ENCODE measurements at regions not wholly inside any gene's neighbourhood (a gene's known extent, or its start where the extent isn't known, plus 50 kb on each side); places are given as distances from the start of the nearest gene placed in this dataset.

DNA sequence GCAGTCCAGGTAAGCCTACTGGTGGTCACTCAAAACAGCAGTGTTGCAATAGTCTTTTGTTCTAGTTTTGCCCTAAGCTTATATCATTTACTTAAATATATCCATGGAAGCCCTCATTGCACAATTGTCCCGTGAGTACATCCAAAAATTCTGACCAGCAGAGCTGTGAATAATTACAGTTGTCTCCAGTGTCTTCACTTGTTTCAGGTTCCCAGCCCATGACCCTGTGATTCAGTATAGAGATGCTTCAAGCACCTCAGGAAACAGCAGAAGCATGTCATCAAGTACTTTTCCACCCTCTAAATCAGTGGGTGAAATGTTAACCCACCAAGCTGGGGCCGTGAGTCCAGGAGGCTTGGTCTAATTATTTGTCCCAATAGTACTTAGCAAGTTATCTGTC lies 214.9 kb upstream of the RPS6KA3 start:
- intact Hi-C loops (cut with micrococcal nuclease): no loop called here

- intact Hi-C loops (cut with micrococcal nuclease): no loop called here
Observed at GRCh38 chrX:20479896-20480295, 213.2 kb upstream of the RPS6KA3 start.

GRCh38 chrX:20479048-20479447 lies 212.3 kb upstream of the RPS6KA3 start:
- intact Hi-C loops (cut with micrococcal nuclease): no loop called here

DNA sequence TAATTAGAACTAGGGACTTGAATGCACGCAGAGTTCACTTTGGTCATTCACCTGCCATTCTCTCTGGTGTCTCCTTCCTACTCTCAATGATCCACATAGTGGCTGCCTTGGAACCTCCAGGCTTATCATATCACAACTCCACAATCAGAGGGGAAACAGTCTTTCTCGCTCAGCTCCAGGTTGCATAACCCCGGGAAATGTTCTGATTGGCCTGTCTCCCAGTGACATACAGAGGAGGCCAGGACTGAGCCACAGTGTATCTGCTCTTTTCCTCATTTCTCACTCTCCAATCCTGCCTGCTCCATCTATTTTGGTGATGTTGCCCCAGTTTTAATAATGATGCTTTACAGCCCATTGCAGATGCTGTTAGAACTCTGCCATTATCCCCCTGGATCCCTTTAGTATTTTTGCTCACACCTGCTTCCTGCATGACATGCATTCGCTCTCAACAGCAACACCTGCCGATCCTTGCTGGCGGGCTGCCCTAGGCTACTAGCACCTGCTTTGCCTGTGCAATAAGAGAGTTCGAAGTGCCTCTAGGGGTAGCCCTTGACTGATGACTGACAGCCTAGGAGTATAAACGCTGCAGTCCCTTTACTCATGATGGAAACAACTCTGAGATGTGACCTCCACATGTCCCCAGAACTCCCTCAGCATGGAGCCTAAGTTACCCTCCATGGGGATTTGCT lies 211.3 kb upstream of the RPS6KA3 start:
- intact Hi-C loops (cut with micrococcal nuclease): no loop called here

DNA sequence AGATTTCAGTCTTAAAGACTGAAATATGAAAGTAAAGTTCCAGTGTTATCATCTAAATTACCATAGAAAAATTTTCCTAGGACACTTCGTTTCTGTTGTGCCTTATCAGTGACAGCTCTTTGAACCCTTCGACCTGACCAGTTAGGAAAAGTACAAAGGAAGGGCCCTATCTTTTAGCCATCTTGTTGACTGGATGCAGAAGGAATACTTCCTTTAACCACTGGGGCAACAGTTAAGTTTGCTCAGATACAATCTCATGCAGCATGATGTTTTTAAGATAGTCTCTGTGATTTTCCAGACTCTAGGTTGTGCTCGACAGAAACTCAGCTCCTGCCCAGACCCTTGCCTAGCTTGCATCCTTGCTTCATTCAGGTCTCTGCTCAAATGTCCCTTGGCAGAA lies 210.5 kb upstream of the RPS6KA3 start:
- intact Hi-C loops (cut with micrococcal nuclease): no loop called here

DNA sequence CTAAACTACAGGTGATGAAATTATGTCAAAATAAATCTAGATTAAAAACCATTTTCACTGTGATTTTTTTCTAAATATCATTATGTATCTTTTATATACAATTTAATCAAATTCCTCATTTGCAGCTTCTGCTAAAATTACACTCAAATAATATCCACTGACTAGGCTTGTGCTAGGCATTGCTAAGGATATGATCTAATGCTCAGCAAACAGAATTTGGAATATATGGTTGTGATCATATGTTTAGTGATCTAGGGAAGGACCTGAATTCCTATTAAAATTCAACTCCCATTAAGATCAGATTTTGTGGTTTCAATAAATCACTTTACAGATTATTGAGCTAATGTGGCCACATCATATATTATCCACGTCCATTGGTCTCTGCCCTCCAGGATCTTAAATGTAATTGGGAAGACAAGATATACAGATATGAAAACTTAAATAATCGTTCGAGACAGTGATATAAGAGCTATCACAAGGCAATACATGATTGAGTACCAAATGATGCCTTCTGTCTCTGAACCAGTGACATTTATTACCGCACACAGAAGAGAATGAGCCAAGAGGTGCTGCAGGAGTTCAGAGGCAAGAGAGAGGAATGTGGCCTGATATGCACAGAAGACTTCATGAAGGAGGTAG lies 206.0 kb upstream of the RPS6KA3 start:
- intact Hi-C loops (cut with micrococcal nuclease): no loop called here

DNA sequence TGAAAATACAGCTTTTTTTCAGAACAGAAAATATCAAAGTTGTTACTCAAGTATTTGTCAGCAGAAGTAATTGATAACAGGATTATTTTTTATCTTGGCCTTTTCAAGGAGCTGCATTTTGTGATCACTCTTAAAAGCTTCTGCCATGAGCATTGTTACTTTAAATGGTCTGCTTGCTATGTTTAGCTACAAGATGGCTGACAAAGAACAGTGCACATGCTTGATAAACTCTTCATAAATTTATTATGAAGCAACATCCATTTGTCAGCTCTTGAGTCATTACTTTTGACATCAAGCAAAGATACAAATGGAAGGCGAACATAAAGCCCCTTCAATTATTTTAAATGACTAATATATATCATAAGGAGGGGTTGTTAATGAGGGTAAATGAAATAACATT lies 205.4 kb upstream of the RPS6KA3 start:
- intact Hi-C loops (cut with micrococcal nuclease): no loop called here

DNA sequence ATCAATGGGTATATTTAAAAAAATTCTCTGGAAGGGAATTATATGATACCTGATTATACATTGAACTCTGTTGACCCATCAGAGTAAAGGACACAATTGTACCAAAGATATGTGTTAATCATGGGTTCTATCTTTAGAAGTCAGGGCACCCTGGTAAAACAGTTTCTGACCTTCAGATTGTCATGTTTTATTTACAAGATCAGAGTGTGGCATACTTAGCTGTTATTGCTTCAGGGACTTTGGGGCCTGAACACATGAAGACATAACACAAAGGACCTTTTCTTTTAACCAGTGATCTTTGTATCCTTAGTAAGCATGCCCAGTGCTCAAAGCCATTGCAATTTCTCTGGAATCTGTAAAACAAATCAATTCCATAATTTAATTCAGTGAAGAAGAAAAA lies 204.8 kb upstream of the RPS6KA3 start:
- intact Hi-C loops (cut with micrococcal nuclease): no loop called here

- intact Hi-C loops (cut with micrococcal nuclease): loop anchor here (1.0 kb wide), 1 partner anchor 11 kb away; no protein-coding TSS in a partner anchor
Observed at GRCh38 chrX:20463296-20464075, 196.8 kb upstream of the RPS6KA3 start.

GRCh38 chrX:20461576-20461975 lies 194.9 kb upstream of the RPS6KA3 start:
- intact Hi-C loops (cut with micrococcal nuclease): no loop called here

GRCh38 chrX:20461002-20461401 lies 194.3 kb upstream of the RPS6KA3 start:
- intact Hi-C loops (cut with micrococcal nuclease): no loop called here

DNA sequence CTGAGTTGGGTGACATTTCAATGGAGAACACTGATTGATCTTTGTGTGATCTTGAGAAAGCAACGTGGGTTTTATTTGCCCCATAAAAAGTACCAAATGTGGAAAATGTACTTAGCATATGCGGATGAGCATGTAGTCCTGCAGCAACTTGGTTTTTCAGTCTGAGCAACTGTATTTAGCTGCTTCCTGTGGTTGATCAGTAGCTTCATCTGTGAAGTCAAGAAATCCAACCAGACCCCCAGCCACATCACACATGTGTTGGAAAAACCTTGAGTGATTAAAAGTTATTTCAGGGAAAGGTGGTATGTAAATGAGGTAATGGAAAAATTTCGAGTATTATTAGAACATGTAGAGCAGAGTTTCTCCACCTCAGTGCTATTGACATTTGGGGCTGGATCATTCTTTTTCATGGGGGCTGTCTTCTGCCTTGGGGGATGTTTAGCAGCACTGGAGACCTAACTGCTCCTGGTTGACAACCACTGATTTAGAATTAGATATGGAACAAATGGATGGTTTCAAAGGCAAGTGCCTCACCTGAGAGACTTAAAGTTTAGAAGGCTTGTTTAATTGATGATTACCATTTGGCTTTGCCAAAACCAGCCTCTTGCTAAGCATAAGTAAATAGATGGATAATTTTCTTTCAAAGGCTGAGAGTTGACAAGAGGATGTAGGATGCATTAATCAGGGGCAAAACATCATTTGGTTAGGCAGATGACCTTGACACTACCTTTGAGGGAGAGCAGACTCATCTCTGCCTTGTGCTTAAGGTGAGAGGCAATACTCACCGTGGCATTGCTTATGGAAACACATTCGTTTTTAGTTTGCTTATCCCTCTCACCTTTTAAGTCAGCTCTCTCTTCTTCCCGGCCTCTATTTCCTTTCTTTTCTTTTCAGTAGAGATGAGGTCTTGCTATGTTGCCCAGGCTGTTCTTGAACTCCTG lies 193.0 kb upstream of the RPS6KA3 start:
- intact Hi-C loops (cut with micrococcal nuclease): no loop called here

- intact Hi-C loops (cut with micrococcal nuclease): no loop called here
Observed at GRCh38 chrX:20456971-20457370, 190.3 kb upstream of the RPS6KA3 start.

GRCh38 chrX:20455001-20455400 lies 188.3 kb upstream of the RPS6KA3 start:
- intact Hi-C loops (cut with micrococcal nuclease): loop anchor here (2.0 kb wide), 1 partner anchor 70 kb away; no protein-coding TSS in a partner anchor

DNA sequence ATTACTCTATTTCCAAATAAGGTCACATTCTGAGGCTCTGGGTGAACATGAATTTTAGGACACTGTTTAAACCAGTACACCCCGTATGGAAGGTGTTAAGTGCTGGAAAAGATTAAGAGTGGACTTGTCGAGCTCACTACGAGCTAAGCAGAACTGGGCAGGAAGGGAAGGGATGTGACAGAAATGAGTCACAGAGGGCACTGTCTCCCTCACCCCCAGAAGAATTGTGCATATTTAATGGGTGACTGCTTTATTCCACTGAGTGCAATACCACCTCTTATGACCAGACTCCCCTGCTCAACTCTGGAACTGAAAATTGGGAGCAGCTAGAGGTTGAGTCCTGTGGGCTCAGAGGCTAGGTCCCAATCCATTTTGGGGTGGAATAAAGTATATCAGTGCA lies 187.4 kb upstream of the RPS6KA3 start:
- intact Hi-C loops (cut with micrococcal nuclease): loop anchor here (2.0 kb wide), 1 partner anchor 71 kb away; no protein-coding TSS in a partner anchor

DNA sequence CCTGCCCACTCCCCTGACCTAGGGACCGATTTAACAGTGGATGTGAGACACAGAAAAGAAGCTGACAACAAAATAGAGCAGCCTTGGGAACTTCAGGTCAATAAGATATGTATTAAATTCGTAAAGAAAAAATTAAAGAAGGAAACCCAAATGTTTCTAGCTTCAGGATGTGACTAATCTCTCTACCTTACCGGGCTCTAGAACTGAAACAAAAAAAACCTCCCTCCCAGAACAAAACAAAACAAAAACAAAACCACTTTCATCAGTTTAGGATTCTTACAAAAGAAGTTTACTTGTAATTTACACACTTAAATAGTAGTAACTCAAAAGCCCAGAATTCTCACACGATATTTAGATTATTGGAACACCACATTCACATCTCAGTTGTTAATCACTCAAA lies 185.8 kb upstream of the RPS6KA3 start:
- intact Hi-C loops (cut with micrococcal nuclease): loop anchor here (1.0 to 2.0 kb wide), 4 partner anchors 11 to 64 kb away; no protein-coding TSS in a partner anchor

- intact Hi-C loops (cut with micrococcal nuclease): loop anchor here (1.0 to 2.0 kb wide), 4 partner anchors 11 to 65 kb away; no protein-coding TSS in a partner anchor
Observed at GRCh38 chrX:20451929-20452328, 185.2 kb upstream of the RPS6KA3 start.

DNA sequence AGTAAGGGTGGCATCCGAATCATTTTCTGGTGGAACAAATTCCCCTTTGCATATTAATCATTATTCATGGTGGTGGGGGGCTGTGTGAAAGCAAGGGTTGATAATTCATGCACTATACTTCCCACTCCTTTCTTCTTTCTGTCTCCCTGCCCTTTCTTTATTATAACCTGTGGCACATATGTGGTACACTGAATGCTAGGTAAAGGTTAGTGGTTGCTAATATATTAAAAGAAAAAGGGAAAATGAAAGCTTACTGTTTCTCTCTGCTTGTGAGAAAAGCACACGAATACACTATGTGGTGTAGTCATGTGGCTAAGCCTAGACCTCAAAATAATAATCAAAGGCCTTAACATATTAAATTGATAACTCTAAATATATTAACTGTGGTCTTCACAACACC lies 178.4 kb upstream of the RPS6KA3 start:
- intact Hi-C loops (cut with micrococcal nuclease): loop anchor here (10.0 kb wide), 1 partner anchor 540 kb away; no protein-coding TSS in a partner anchor

DNA sequence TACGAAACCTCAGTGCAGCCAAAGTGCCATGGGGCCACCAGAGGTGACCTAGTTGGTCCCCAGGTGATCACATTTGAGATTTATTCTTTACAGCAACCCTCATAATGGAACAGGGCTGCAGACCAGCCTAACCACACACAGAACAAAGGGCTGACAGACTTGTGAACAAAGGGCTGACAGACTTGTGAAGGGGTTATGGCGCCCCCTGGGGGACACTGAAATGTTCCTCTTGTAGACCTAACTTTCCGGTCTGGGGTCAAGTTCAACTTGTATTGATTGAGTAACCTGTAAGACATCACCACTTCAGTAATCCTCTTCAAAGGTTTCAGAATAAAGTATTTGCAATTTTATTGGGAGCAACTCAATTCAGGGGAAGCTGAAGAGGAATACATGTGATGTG lies 175.9 kb upstream of the RPS6KA3 start:
- intact Hi-C loops (cut with micrococcal nuclease): loop anchor here (1.0 to 10.0 kb wide), 7 partner anchors 60 to 538 kb away; partner anchors contain the start of gene EIF1AX

DNA sequence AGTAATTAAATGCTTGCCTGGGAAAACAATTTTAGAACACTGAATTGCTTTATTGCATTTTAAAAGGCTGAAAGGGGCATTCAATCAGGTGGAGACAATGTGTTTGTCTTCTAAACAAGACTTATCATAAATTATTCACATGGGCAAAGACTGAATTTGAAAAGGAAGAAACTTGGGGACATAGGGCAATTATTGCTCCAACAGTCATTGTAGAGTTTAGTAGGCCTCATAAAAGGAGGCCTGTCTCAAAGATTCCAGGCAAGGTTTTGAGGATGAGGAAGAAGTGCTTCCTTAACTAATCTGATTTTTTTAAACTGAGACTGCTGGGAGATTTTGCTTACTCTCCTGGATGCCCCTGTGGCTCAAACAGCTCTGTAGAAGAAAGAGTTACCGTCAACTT lies 174.4 kb upstream of the RPS6KA3 start:
- intact Hi-C loops (cut with micrococcal nuclease): loop anchor here (5.0 to 10.0 kb wide), 3 partner anchors 124 to 536 kb away; partner anchors contain the start of gene EIF1AX

All from T-helper 1 cell treated with Interleukin-12 subunit alpha and Interleukin-12 subunit beta and Interleukin-4 antibody, amounts not matched to agents 30 ng/mL and 1 ng/mL, for 36 hours (primary cell).